ENCODE measurements at regions not wholly inside any gene's neighbourhood (a gene's known extent, or its start where the extent isn't known, plus 50 kb on each side); places are given as distances from the start of the nearest gene placed in this dataset.
"Not testable (repeated sequence)": the region's sequence is repeated elsewhere in the genome, so short reads cannot be mapped to it uniquely, and the experiment has no call there.

- intact Hi-C loops (cut with DNase I): no loop called here
- ATAC-seq (ENCODE audit: poor library complexity): no peak
- DNase-seq: no peak
These were observed 159.0 kb upstream of the E2F7 start for GRCh38 chr12:77224346-77224745.

- ATAC-seq (ENCODE audit: poor library complexity) (no peak), DNase-seq (no peak)
- intact Hi-C loops (cut with DNase I): no loop called here
These were observed 157.0 kb upstream of the E2F7 start for GRCh38 chr12:77222336-77222735.

- no peak for DNase-seq
- intact Hi-C loops (cut with DNase I): no loop called here
- no peak for ATAC-seq (ENCODE audit: poor library complexity)
These were observed 155.2 kb upstream of the E2F7 start for GRCh38 chr12:77220586-77220985.

GRCh38 chr12:77218278-77218677 is 152.9 kb upstream of the E2F7 start:
- intact Hi-C loops (cut with DNase I): no loop called here
- DNase-seq (no peak), ATAC-seq (ENCODE audit: poor library complexity) (no peak)

- intact Hi-C loops (cut with DNase I); DNase-seq; ATAC-seq (ENCODE audit: poor library complexity): not testable (repeated sequence)
These were observed 150.8 kb upstream of the E2F7 start for GRCh38 chr12:77216136-77216535.

DNA sequence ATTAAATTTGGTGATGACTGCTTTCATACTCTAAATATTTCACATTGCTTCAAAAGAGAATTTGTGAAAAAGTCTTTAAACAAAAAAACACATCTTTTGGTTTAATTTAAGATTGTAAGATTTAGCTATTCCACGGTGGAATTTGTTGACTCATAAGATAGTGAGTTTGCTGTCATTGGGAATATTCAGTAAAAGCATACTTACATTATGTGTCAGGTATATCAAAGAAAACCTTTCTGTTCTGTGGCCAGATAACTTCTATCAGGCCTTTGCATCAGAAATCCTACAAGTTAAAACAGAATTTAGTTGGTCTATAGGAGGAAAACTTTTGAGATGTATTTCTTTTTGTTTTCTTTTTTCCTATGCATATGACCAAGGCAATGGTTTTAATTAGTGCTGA is 148.8 kb upstream of the E2F7 start:
- intact Hi-C loops (cut with DNase I): no loop called here
- ATAC-seq (ENCODE audit: poor library complexity): no peak
- DNase-seq: no peak

- ATAC-seq (ENCODE audit: poor library complexity) (peak; percentile 51), DNase-seq (no peak)
- intact Hi-C loops (cut with DNase I): no loop called here
These were observed 147.9 kb upstream of the E2F7 start for GRCh38 chr12:77213319-77213718.

DNA sequence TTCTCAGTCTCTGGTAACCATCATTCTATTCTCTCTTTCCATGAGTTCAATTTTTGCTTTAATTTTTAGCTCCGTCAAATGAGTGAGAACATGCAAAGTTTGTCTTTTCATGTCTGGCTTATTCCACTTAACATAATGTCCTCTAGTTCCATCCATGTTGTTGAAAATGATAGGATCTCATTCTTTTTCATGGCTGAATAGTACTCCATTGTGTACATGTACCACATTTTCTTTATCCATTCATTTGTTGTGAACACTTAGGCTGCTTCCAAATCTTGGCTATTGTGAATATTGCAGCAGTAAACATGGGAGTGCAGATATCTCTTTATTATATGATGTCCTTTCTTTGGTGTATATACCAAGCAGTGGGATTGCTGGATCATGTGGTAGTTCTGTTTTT is 145.4 kb upstream of the E2F7 start:
- DNase-seq (no peak), ATAC-seq (ENCODE audit: poor library complexity) (no peak)
- intact Hi-C loops (cut with DNase I): no loop called here

- ATAC-seq (ENCODE audit: poor library complexity): no peak
- DNase-seq: no peak
These were observed 138.7 kb upstream of the E2F7 start for GRCh38 chr12:77204083-77204482.

GRCh38 chr12:77202457-77203060 is 137.2 kb upstream of the E2F7 start:
- DNase-seq: no peak
- no peak for ATAC-seq (ENCODE audit: poor library complexity)
- intact Hi-C loops (cut with DNase I): no loop called here

More at GRCh38 chr12:77204083-77204482, 138.7 kb upstream of the E2F7 start:
- intact Hi-C loops (cut with DNase I): no loop called here

DNA sequence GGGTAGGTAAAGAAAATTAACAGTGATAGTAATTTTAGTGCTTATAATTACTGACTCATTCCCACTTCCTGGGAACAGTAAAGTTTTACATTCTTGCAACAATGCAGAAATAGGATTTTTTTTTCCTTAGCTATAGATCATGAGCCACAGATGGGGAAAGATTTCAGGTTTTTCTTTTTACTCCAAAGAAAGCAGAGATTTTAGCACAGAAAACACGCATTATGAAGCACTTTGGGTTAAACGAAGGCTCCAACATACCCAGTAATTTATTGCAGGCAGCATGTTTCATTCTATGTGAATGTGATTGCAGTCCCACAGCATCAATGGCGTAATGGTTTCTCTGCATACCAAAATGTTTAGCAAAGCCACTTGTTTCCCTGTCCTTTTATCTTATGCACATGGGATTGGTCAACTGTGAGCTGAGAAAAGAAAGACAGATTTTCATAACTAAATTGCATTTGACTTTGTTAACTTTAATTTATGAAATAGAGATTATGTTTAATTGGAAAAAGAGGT is 124.6 kb upstream of the E2F7 start:
- intact Hi-C loops (cut with DNase I): no loop called here
- ATAC-seq (ENCODE audit: poor library complexity): no peak

DNA sequence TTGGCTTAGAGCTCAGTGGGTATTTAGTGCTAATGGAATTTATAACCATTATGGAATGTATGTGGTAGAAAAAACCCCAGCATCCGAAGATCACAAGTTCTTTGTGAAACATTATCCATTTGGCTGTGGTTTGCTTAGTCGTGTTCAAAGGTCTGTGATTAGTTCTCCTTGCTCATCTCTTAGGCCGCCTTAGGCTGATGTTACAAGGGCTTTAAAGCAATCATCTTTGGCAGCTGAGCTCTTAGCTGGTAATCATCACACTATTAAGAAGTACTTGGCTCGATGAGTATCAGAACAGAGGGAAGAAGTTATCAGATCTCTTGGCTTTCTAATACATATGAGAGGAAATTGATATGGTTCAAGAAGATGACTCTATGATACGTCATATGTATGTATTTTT is 124.1 kb upstream of the E2F7 start:
- intact Hi-C loops (cut with DNase I): no loop called here
- no peak for ATAC-seq (ENCODE audit: poor library complexity)
- no peak for DNase-seq

More for the DNA sequence above, 124.6 kb upstream of the E2F7 start:
- DNase-seq: no peak

- intact Hi-C loops (cut with DNase I): no loop called here
- DNase-seq (no peak), ATAC-seq (ENCODE audit: poor library complexity) (no peak)
These were observed 114.1 kb upstream of the E2F7 start for GRCh38 chr12:77179515-77179914.

DNA sequence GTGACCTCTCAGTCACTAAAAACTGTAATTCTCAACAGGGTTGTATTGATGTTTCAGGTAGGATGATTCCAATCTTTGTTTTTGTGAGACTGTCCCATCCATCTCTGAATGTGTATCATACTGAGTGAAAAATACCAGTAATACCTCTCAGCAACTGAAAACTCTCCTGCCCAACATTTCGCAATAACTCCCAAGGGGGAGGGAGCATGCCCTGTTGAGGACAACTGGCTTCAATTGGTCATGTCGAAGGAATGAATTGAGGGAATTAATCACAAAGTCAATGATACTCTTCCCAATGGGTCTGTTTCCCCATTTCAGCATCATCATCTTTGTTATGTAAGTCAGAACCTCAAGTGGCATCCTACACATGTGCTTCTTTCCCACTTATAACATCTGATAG is 102.4 kb upstream of the E2F7 start:
- ATAC-seq (ENCODE audit: poor library complexity) (no peak), DNase-seq (no peak)
- intact Hi-C loops (cut with DNase I): no loop called here

DNA sequence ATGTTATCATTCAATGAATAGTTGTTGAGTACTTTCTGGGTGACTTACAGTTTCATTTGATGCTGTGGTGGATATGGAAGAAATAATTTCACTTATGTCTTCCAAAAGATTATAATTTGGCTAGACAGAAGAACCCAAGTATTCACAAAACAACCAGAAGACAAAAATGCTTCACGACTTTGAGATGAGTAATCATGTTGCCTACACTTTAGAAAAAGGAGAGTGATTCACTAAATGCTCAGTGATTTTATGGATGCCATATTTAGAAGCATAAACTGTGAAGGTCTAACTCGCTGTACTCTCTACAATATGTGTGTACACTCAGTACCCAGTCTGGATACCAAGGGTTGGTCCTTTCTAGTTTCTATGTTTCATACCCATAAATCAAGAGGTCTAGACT is 101.3 kb upstream of the E2F7 start:
- intact Hi-C loops (cut with DNase I): no loop called here
- DNase-seq: no peak
- no peak for ATAC-seq (ENCODE audit: poor library complexity)

- DNase-seq (no peak), ATAC-seq (ENCODE audit: poor library complexity) (no peak)
- intact Hi-C loops (cut with DNase I): no loop called here
These were observed 98.0 kb upstream of the E2F7 start for GRCh38 chr12:77163074-77164038.

- no peak for ATAC-seq (ENCODE audit: poor library complexity)
- DNase-seq: no peak
- intact Hi-C loops (cut with DNase I): no loop called here
These were observed 96.6 kb upstream of the E2F7 start for GRCh38 chr12:77161944-77162343.

- ATAC-seq (ENCODE audit: poor library complexity) (no peak), DNase-seq (no peak)
- intact Hi-C loops (cut with DNase I): no loop called here
These were observed 95.6 kb upstream of the E2F7 start for GRCh38 chr12:77160931-77161330.

GRCh38 chr12:77153706-77154105 is 88.3 kb upstream of the E2F7 start:
- ATAC-seq (ENCODE audit: poor library complexity) (no peak), DNase-seq (no peak)
- intact Hi-C loops (cut with DNase I): loop anchor here (5.0 kb wide), 1 partner anchor 534 kb away; no protein-coding TSS in a partner anchor

All from Right ventricle myocardium superior (tissue), 1 donor.